GM21737 (cell line): ENCODE measurements at regions not wholly inside any gene's neighbourhood (a gene's known extent, or its start where the extent isn't known, plus 50 kb on each side); places are given as distances from the start of the nearest gene placed in this dataset.
A peak's percentile ranks its signal among the peaks of the same experiment; 100 is the strongest.

Source experiments
- ATAC-seq: cut with Tn5 transposase; IDR thresholded peaks from one replicate; pipeline ENCODE4 v1.9.1; 2021; ENCODE audit warnings: mild to moderate bottlenecking, moderate library complexity; ENCODE audit not compliant: unreplicated experiment

- ATAC-seq, result no peak
These were observed 290.4 kb downstream of the AACS start for GRCh38 chr12:125355614-125356013.

GRCh38 chr12:125356111-125356510 is 290.9 kb downstream of the AACS start:
- ATAC-seq, result no peak

GRCh38 chr12:125357561-125357960 is 292.3 kb downstream of the AACS start:
- no peak for ATAC-seq

GRCh38 chr12:125360540-125360939 is 295.3 kb downstream of the AACS start:
- no peak for ATAC-seq

- ATAC-seq, result no peak
These were observed 305.8 kb downstream of the AACS start for GRCh38 chr12:125371033-125371432.

- no peak for ATAC-seq
These were observed 306.9 kb downstream of the AACS start for GRCh38 chr12:125372085-125372484.

GRCh38 chr12:125373375-125373774 is 308.1 kb downstream of the AACS start:
- no peak for ATAC-seq

- no peak for ATAC-seq
These were observed 311.2 kb downstream of the AACS start for GRCh38 chr12:125376422-125376821.

GRCh38 chr12:125377093-125377492 is 311.9 kb downstream of the AACS start:
- no peak for ATAC-seq

GRCh38 chr12:125381373-125381772 is 316.1 kb downstream of the AACS start:
- ATAC-seq, result no peak

GRCh38 chr12:125382926-125383325 is 317.7 kb downstream of the AACS start:
- ATAC-seq, result no peak

- ATAC-seq, result no peak
These were observed 321.4 kb downstream of the AACS start for GRCh38 chr12:125386652-125387051.

- ATAC-seq, result no peak
These were observed 322.0 kb downstream of the AACS start for GRCh38 chr12:125387206-125387605.

- ATAC-seq, result no peak
These were observed 323.9 kb downstream of the AACS start for GRCh38 chr12:125389061-125389697.

- no peak for ATAC-seq
These were observed 328.3 kb downstream of the AACS start for GRCh38 chr12:125393569-125393968.

- no peak for ATAC-seq
These were observed 330.5 kb downstream of the AACS start for GRCh38 chr12:125395583-125396215.

- ATAC-seq, result no peak
These were observed 334.3 kb downstream of the AACS start for GRCh38 chr12:125399489-125399888.

GRCh38 chr12:125402874-125403789 is 337.9 kb downstream of the AACS start:
- no peak for ATAC-seq

- ATAC-seq, result no peak
These were observed 338.6 kb downstream of the AACS start for GRCh38 chr12:125403843-125404242.

GRCh38 chr12:125406131-125406530 is 340.9 kb downstream of the AACS start:
- ATAC-seq, result peak; percentile 59

- ATAC-seq, result no peak
These were observed 343.5 kb downstream of the AACS start for GRCh38 chr12:125408718-125409117.

- no peak for ATAC-seq
These were observed 347.3 kb downstream of the AACS start for GRCh38 chr12:125412506-125412905.
